ENCODE measurements at regions not wholly inside any gene's neighbourhood (a gene's known extent, or its start where the extent isn't known, plus 50 kb on each side); places are given as distances from the start of the nearest gene placed in this dataset.

DNA sequence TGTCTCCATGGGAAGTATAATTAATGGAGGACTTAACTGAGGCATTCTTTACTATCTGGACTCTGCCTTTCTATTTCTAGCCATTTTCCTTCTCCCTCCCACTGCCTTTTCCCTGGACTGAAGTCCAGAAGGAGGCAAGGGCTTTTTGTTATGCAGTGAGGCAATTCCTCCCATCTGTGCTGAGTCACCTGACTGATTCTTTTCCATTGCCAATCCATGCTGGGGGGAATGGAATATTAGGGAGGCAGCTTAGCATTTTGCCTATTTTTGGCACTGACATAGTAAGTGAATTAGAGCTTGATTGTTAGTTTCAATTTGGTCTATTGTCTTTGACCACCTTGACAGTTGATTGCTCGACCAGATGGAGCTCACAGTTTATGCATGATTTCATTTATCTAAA is 1000.6 kb upstream of the PRMT6 start:
- ATAC-seq: no peak
- TF ChIP-seq, protein P1, sequence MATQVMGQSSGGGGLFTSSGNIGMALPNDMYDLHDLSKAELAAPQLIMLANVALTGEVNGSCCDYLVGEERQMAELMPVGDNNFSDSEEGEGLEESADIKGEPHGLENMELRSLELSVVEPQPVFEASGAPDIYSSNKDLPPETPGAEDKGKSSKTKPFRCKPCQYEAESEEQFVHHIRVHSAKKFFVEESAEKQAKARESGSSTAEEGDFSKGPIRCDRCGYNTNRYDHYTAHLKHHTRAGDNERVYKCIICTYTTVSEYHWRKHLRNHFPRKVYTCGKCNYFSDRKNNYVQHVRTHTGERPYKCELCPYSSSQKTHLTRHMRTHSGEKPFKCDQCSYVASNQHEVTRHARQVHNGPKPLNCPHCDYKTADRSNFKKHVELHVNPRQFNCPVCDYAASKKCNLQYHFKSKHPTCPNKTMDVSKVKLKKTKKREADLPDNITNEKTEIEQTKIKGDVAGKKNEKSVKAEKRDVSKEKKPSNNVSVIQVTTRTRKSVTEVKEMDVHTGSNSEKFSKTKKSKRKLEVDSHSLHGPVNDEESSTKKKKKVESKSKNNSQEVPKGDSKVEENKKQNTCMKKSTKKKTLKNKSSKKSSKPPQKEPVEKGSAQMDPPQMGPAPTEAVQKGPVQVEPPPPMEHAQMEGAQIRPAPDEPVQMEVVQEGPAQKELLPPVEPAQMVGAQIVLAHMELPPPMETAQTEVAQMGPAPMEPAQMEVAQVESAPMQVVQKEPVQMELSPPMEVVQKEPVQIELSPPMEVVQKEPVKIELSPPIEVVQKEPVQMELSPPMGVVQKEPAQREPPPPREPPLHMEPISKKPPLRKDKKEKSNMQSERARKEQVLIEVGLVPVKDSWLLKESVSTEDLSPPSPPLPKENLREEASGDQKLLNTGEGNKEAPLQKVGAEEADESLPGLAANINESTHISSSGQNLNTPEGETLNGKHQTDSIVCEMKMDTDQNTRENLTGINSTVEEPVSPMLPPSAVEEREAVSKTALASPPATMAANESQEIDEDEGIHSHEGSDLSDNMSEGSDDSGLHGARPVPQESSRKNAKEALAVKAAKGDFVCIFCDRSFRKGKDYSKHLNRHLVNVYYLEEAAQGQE (IDR thresholded peaks at IDR 0.05; ENCODE audit: insufficient read depth in 1 of 2, low read depth in 2 of 2, low read length in 1 of 2): no peak
- no peak for TF ChIP-seq CTCF (IDR thresholded peaks at IDR 0.05)
- TF ChIP-seq TCF7L2 (IDR thresholded peaks at IDR 0.05; ENCODE audit: low read depth, low read length): no peak
- TF ChIP-seq POLR2AphosphoS5 (IDR thresholded peaks at IDR 0.05; ENCODE audit: low read depth, low read length): no peak
- no peak for TF ChIP-seq SIN3A (IDR thresholded peaks at IDR 0.05; ENCODE audit: borderline replicate concordance, insufficient read depth, low read depth, low read length)
- DNase-seq (ENCODE audit: low read depth, low spot score): no peak
- CTCF ChIA-PET: no interaction called here
- Histone ChIP-seq H3K27ac (ENCODE audit: low read length) (no peak overlapping the region), H3K4me3 (ENCODE audit: low read depth in 2 of 2, low read length in 2 of 2) (no peak overlapping the region), H3K9me3 (ENCODE audit: control insufficient read depth, insufficient read depth, low read depth, low read length) (no peaks in the 10 kb centered on the region), H3K36me3 (ENCODE audit: control insufficient read depth, insufficient read depth, low read length) (no peaks in the 10 kb centered on the region), H3K27me3 (ENCODE audit: control insufficient read depth, insufficient read depth, low read length) (no peaks in the 10 kb centered on the region), H3K4me1 (ENCODE audit: control insufficient read depth, insufficient read depth, low read length) (no peaks in the 10 kb centered on the region)
- intact Hi-C loops (cut with micrococcal nuclease; ENCODE audit: unreplicated experiment): no loop called here
- in situ Hi-C loops (cut with HindIII; ENCODE audit: low pct_unique_long_range_greater_than_20kb, low sequenced_read_pairs): no loop called here
- POLR2A ChIA-PET: no interaction called here
- BruUV-seq (replicated peaks): no TSS peak

DNA sequence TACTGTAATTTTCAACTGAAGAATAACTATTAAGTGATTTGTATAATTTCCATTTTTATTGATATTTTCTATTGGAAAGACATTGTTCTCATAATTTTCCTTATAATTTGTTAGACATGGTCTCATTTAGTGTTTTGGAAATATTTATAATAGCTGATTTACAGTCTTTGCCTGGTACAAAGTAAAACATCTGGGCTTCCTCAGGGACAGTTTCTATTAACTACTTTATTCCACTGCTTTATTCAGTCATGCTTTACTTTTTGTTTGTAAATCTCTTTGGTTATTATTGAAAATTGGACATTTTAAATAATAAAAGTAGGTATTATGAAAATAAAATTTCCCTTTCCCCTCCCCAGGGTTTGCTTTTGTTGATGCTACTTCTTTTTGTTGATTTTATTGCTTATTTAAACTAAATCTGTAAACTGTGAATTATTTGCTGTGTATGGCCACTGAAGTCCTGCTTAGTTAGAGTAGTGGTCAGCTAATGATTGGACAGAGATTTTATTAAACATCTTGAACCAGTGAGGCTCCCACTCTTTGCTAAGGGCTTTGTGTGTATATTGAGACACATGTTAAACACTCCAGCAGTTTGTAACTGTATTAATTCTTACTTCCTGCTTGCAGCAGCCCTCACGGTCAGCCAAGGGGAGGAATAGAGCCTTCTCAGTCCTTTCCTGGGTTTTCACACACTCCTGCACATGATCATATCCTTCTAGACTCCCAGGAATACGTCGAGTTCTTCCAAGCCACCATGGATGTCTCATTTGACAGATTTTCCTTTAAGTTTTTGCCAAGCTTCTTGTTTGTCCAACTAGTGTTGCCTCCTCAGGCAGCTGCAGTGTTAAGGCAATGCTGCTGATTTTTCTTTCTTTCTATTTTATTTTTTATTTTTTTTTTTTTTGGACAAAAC is 994.6 kb upstream of the PRMT6 start:
- Histone ChIP-seq H3K27ac (ENCODE audit: low read length) (no peak overlapping the region), H3K4me3 (ENCODE audit: low read depth in 2 of 2, low read length in 2 of 2) (no peak overlapping the region), H3K4me1 (ENCODE audit: control insufficient read depth, insufficient read depth, low read length) (no peaks in the 10 kb centered on the region), H3K27me3 (ENCODE audit: control insufficient read depth, insufficient read depth, low read length) (no peaks in the 10 kb centered on the region), H3K36me3 (ENCODE audit: control insufficient read depth, insufficient read depth, low read length) (no peaks in the 10 kb centered on the region), H3K9me3 (ENCODE audit: control insufficient read depth, insufficient read depth, low read depth, low read length) (no peaks in the 10 kb centered on the region)
- no peak for ATAC-seq
- ChIA-PET POLR2A (no interaction called here), CTCF (no interaction called here)
- intact Hi-C loops (cut with micrococcal nuclease; ENCODE audit: unreplicated experiment): no loop called here
- in situ Hi-C loops (cut with HindIII; ENCODE audit: low pct_unique_long_range_greater_than_20kb, low sequenced_read_pairs): no loop called here
- TF ChIP-seq TCF7L2 (IDR thresholded peaks at IDR 0.05; ENCODE audit: low read depth, low read length) (no peak), POLR2AphosphoS5 (IDR thresholded peaks at IDR 0.05; ENCODE audit: low read depth, low read length) (no peak), SIN3A (IDR thresholded peaks at IDR 0.05; ENCODE audit: borderline replicate concordance, insufficient read depth, low read depth, low read length) (no peak), CTCF (IDR thresholded peaks at IDR 0.05) (no peak)
- TF ChIP-seq, protein P1 (IDR thresholded peaks at IDR 0.05; ENCODE audit: insufficient read depth in 1 of 2, low read depth in 2 of 2, low read length in 1 of 2): no peak
- no peak for DNase-seq (ENCODE audit: low read depth, low spot score)
- no TSS peak for BruUV-seq (replicated peaks)

Data from Panc1 (cell line).